ENCODE measurements at regions not wholly inside any gene's neighbourhood (a gene's known extent, or its start where the extent isn't known, plus 50 kb on each side); places are given as distances from the start of the nearest gene placed in this dataset.

DNA sequence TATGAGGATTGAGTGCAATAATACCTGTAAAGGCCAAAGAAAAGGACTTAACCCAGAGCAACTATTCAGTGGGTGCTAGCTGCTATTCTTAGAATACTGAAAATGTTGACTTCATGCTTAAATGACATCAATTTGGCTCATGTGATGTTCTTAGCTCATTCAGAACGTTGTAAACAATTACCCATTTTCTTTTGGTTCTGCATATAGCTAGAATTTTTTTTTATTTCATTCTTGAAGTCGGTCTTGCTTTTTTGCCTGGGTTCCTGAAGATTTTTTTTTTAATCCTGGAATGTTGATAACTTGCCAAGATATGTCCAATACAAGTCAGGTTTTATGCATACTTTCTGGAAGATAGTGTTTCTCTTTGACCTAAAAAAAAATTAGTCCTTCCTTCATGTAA lies 772.0 kb downstream of the LTN1 start:
- TF ChIP-seq CTCF (IDR thresholded peaks at IDR 0.05) (no peak), POLR2AphosphoS5 (IDR thresholded peaks at IDR 0.05; ENCODE audit: low read depth, low read length) (no peak), SIN3A (IDR thresholded peaks at IDR 0.05; ENCODE audit: borderline replicate concordance, insufficient read depth, low read depth, low read length) (no peak), TCF7L2 (IDR thresholded peaks at IDR 0.05; ENCODE audit: low read depth, low read length) (no peak)
- TF ChIP-seq, protein P1, sequence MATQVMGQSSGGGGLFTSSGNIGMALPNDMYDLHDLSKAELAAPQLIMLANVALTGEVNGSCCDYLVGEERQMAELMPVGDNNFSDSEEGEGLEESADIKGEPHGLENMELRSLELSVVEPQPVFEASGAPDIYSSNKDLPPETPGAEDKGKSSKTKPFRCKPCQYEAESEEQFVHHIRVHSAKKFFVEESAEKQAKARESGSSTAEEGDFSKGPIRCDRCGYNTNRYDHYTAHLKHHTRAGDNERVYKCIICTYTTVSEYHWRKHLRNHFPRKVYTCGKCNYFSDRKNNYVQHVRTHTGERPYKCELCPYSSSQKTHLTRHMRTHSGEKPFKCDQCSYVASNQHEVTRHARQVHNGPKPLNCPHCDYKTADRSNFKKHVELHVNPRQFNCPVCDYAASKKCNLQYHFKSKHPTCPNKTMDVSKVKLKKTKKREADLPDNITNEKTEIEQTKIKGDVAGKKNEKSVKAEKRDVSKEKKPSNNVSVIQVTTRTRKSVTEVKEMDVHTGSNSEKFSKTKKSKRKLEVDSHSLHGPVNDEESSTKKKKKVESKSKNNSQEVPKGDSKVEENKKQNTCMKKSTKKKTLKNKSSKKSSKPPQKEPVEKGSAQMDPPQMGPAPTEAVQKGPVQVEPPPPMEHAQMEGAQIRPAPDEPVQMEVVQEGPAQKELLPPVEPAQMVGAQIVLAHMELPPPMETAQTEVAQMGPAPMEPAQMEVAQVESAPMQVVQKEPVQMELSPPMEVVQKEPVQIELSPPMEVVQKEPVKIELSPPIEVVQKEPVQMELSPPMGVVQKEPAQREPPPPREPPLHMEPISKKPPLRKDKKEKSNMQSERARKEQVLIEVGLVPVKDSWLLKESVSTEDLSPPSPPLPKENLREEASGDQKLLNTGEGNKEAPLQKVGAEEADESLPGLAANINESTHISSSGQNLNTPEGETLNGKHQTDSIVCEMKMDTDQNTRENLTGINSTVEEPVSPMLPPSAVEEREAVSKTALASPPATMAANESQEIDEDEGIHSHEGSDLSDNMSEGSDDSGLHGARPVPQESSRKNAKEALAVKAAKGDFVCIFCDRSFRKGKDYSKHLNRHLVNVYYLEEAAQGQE (IDR thresholded peaks at IDR 0.05; ENCODE audit: insufficient read depth in 1 of 2, low read depth in 2 of 2, low read length in 1 of 2), result no peak
